MM.1S (cell line): ENCODE measurements at regions not wholly inside any gene's neighbourhood (a gene's known extent, or its start where the extent isn't known, plus 50 kb on each side); places are given as distances from the start of the nearest gene placed in this dataset.

Source experiments
- DNase-seq: peaks from one replicate; pipeline ENCODE4 v3.0.0-alpha.2; 2015
- H2AFZ ChIP-seq: fragments of 300-600 bp; sonication (generic); 2 replicates; pipeline ENCODE4 v1.6.0; 2016; ENCODE audit warnings: antibody characterized with exemption, low read length
- H3F3A ChIP-seq: fragments of 300-600 bp; sonication (generic); 2 replicates; pipeline ENCODE4 v1.6.1; 2016; ENCODE audit warnings: mild to moderate bottlenecking, antibody characterized with exemption, low read length, moderate library complexity, mixed read lengths; ENCODE audit not compliant: insufficient read depth
- H3K27ac ChIP-seq: fragments of 300-600 bp; sonication (generic); 2 replicates; pipeline ENCODE4 v1.5.1; 2016; ENCODE audit warnings: mild to moderate bottlenecking, low read length
- H3K27me3 ChIP-seq: fragments of 300-600 bp; sonication (generic); replicated peaks from 2 replicates; pipeline ENCODE4 v1.6.0; 2016; ENCODE audit warnings: low read length; ENCODE audit not compliant: insufficient read depth
- H3K36me3 ChIP-seq: fragments of 300-600 bp; sonication (generic); replicated peaks from 2 replicates; pipeline ENCODE4 v1.6.1; 2016; ENCODE audit warnings: mild to moderate bottlenecking, low read length, mixed read lengths; ENCODE audit not compliant: insufficient read depth
- H3K4me1 ChIP-seq: fragments of 300-600 bp; sonication (generic); 2 replicates; pipeline ENCODE4 v1.6.1; 2016; ENCODE audit warnings: low read length, mixed read lengths
- H3K4me2 ChIP-seq: fragments of 300-600 bp; sonication (generic); 2 replicates; pipeline ENCODE4 v1.6.0; 2016; ENCODE audit warnings: low read depth, low read length
- H3K4me3 ChIP-seq: fragments of 300-600 bp; sonication (generic); 2 replicates; pipeline ENCODE4 v1.5.1; 2016; ENCODE audit warnings: low read length, mixed read lengths
- H3K79me2 ChIP-seq: fragments of 300-600 bp; sonication (generic); 2 replicates; pipeline ENCODE4 v1.6.1; 2016; ENCODE audit warnings: mixed run types, low read length, mixed read lengths
- H3K9ac ChIP-seq: fragments of 300-600 bp; sonication (generic); 2 replicates; pipeline ENCODE4 v1.6.1; 2016; ENCODE audit warnings: low read length, mixed read lengths
- H3K9me2 ChIP-seq: fragments of 300-600 bp; sonication (generic); replicated peaks from 2 replicates; pipeline ENCODE4 v1.6.1; 2016; ENCODE audit warnings: mild to moderate bottlenecking, low read length, mixed read lengths; ENCODE audit not compliant: insufficient read depth
- H3K9me3 ChIP-seq: fragments of 300-600 bp; sonication (generic); replicated peaks from 2 replicates; pipeline ENCODE4 v1.6.1; 2016; ENCODE audit warnings: mild to moderate bottlenecking, low read length, mixed read lengths; ENCODE audit not compliant: insufficient read depth
- H4K20me1 ChIP-seq: fragments of 300-600 bp; sonication (generic); 2 replicates; pipeline ENCODE4 v1.6.1; 2016; ENCODE audit warnings: mild to moderate bottlenecking, low read length, moderate library complexity, mixed read lengths; ENCODE audit not compliant: insufficient read depth
- CTCF ChIP-seq: fragments of 300-600 bp; sonication (generic); IDR thresholded peaks from 2 replicates; pipeline ENCODE4 v1.5.1; 2016; ENCODE audit warnings: antibody characterized with exemption, low read length, mixed read lengths
- EZH2 ChIP-seq: fragments of 300-600 bp; sonication (generic); optimal IDR thresholded peaks from 2 replicates; pipeline ENCODE3; 2017; ENCODE audit warnings: low read depth, mild to moderate bottlenecking, antibody characterized with exemption, low read length, mixed read lengths
- EZH2phosphoT487 ChIP-seq: fragments of 300-600 bp; sonication (generic); IDR thresholded peaks from 2 replicates; pipeline ENCODE4 v1.6.1; 2018; ENCODE audit warnings: antibody characterized with exemption, low read length

GRCh38 chr1:34656299-34656698 is 98.5 kb upstream of the GJB5 start:
- H3K79me2 ChIP-seq = no peaks in the 10 kb centered on the region

GRCh38 chr1:34656731-34657130 is 98.1 kb upstream of the GJB5 start:
- H3K9me3 ChIP-seq = no peaks in the 10 kb centered on the region

More at GRCh38 chr1:34656299-34656698, 98.5 kb upstream of the GJB5 start:
- Histone ChIP-seq H3K9me2 (no peaks in the 10 kb centered on the region), H2AFZ (no peak overlapping the region), H3K4me1 (no peaks in the 10 kb centered on the region), H3K9me3 (no peaks in the 10 kb centered on the region), H3K4me2 (no peak overlapping the region), H3K27ac (no peak overlapping the region), H3K9ac (no peak overlapping the region), H4K20me1 (no peaks in the 10 kb centered on the region), H3F3A (no peaks in the 10 kb centered on the region), H3K36me3 (no peaks in the 10 kb centered on the region), H3K4me3 (no peak overlapping the region), H3K27me3 (peaks cover 27% of the 10 kb centered on the region)
- TF ChIP-seq EZH2 = no peak
- no peak for TF ChIP-seq CTCF
- TF ChIP-seq EZH2phosphoT487 = no peak
- no peak for DNase-seq

GRCh38 chr1:34657266-34657665 is 97.6 kb upstream of the GJB5 start:
- H3K27ac ChIP-seq = no peak overlapping the region
- no peaks in the 10 kb centered on the region for H4K20me1 ChIP-seq
- peaks cover 30% of the 10 kb centered on the region for H3K27me3 ChIP-seq
- H3K4me3 ChIP-seq = no peak overlapping the region
- no peak overlapping the region for H3K9ac ChIP-seq
- H3K9me3 ChIP-seq = no peaks in the 10 kb centered on the region
- H3K79me2 ChIP-seq = no peaks in the 10 kb centered on the region
- no peaks in the 10 kb centered on the region for H3K4me1 ChIP-seq
- DNase-seq = no peak
- H3F3A ChIP-seq = no peaks in the 10 kb centered on the region
- no peak overlapping the region for H3K4me2 ChIP-seq
- TF ChIP-seq EZH2 (no peak), CTCF (no peak), EZH2phosphoT487 (no peak)
- no peaks in the 10 kb centered on the region for H3K36me3 ChIP-seq
- no peaks in the 10 kb centered on the region for H3K9me2 ChIP-seq
- no peak overlapping the region for H2AFZ ChIP-seq

More at GRCh38 chr1:34656731-34657130, 98.1 kb upstream of the GJB5 start:
- peaks cover 30% of the 10 kb centered on the region for H3K27me3 ChIP-seq
- no peak for DNase-seq
- H3K4me3 ChIP-seq = no peak overlapping the region
- no peaks in the 10 kb centered on the region for H3K9me2 ChIP-seq
- no peaks in the 10 kb centered on the region for H3F3A ChIP-seq
- TF ChIP-seq CTCF = no peak
- no peak for TF ChIP-seq EZH2phosphoT487
- no peak for TF ChIP-seq EZH2
- no peak overlapping the region for H2AFZ ChIP-seq
- H3K27ac ChIP-seq = no peak overlapping the region
- H3K9ac ChIP-seq = no peak overlapping the region
- no peaks in the 10 kb centered on the region for H3K79me2 ChIP-seq
- H3K4me2 ChIP-seq = no peak overlapping the region
- H3K36me3 ChIP-seq = no peaks in the 10 kb centered on the region
- no peaks in the 10 kb centered on the region for H4K20me1 ChIP-seq
- H3K4me1 ChIP-seq = no peaks in the 10 kb centered on the region
